SJSA1 (cell line): ENCODE measurements at regions not wholly inside any gene's neighbourhood (a gene's known extent, or its start where the extent isn't known, plus 50 kb on each side); places are given as distances from the start of the nearest gene placed in this dataset.

Source experiments
- DNase-seq, 2 experiments: peaks; one replicate each; pipeline ENCODE4 v3.0.0-alpha.2; 2015 to 2020; ENCODE audit warnings: low spot score in 2 of 2, low read depth in 1 of 2
- H3K27ac ChIP-seq: fragments of 250-450 bp; sonication (Bioruptor Pico); 2 replicates; pipeline ENCODE4 v1.5.1; 2020; ENCODE audit warnings: mild to moderate bottlenecking, moderate library complexity
- H3K27me3 ChIP-seq: fragments of 250-450 bp; sonication (Bioruptor Pico); replicated peaks from 2 replicates; pipeline ENCODE4 v1.5.1; 2020; ENCODE audit warnings: mild to moderate bottlenecking, moderate library complexity
- H3K36me3 ChIP-seq: fragments of 250-450 bp; sonication (Bioruptor Pico); 2 replicates; pipeline ENCODE4 v1.5.1; 2020; ENCODE audit warnings: mild to moderate bottlenecking
- H3K4me1 ChIP-seq: fragments of 250-450 bp; sonication (Bioruptor Pico); replicated peaks from 2 replicates; pipeline ENCODE4 v1.6.1; 2021; ENCODE audit warnings: mild to moderate bottlenecking
- H3K4me3 ChIP-seq: fragments of 250-450 bp; sonication (Bioruptor Pico); 2 replicates; pipeline ENCODE4 v1.5.1; 2020; ENCODE audit warnings: mild to moderate bottlenecking
- H3K9me3 ChIP-seq: fragments of 250-450 bp; sonication (Bioruptor Pico); replicated peaks from 2 replicates; pipeline ENCODE4 v1.5.1; 2020; ENCODE audit warnings: mild to moderate bottlenecking

DNA sequence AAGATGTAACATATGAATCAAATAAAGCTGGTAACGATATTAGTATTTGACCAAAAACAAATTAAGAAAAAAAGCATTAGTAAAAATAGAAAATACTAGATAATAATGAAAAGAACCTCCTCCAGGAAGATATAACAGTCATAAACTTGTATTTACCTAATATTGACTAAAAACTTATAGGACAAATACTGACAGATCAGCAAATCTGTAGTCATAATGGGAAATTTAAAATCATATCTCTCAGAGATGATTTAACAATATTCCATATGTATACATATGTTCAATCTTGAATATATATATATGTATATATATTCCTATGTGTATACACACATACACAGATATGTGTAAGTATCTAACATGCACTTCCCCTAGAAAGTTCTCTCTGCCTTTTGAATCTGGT, 52.0 kb upstream of the FGGY start:
- DNase-seq: no peak
- Histone ChIP-seq H3K27me3 (no peaks in the 10 kb centered on the region), H3K9me3 (0 out of 2 replicates have a peak, but pooled peaks cover 2% of the 10 kb centered on the region), H3K36me3 (no peaks in the 10 kb centered on the region), H3K4me1 (no peaks in the 10 kb centered on the region), H3K4me3 (no peak overlapping the region), H3K27ac (no peak overlapping the region)
